HG02981 (cell line): ENCODE measurements at regions not wholly inside any gene's neighbourhood (a gene's known extent, or its start where the extent isn't known, plus 50 kb on each side); places are given as distances from the start of the nearest gene placed in this dataset.
"Not testable (repeated sequence)": the region's sequence is repeated elsewhere in the genome, so short reads cannot be mapped to it uniquely, and the experiment has no call there.

ENCODE experiments used
- ATAC-seq: cut with Tn5 transposase; IDR thresholded peaks from one replicate; pipeline ENCODE4 v1.9.1; 2021; ENCODE audit warnings: mild to moderate bottlenecking, moderate library complexity; ENCODE audit not compliant: unreplicated experiment

DNA sequence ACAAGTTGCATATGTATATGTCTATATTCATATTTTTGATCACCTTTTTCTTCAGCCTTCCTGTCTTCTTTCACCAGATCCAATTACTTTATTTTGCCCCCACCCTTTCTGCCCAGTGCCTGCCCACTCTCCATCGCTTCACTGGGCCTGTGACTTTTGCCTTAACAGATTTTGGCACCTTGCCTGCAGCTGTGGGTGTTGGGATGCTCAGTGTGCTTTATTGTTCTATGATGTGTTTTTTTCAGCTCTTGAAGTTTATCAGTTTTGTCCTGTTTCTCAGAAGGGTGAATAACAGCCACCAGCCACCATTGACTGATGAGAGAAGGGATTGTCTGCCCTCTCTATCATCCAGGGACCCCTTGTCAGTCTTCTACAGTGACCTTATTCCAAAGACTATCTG, 77.2 kb upstream of the GALNT7 start:
- no peak for ATAC-seq

GRCh38 chr4:173091958-173092357, 76.7 kb upstream of the GALNT7 start:
- no peak for ATAC-seq

DNA sequence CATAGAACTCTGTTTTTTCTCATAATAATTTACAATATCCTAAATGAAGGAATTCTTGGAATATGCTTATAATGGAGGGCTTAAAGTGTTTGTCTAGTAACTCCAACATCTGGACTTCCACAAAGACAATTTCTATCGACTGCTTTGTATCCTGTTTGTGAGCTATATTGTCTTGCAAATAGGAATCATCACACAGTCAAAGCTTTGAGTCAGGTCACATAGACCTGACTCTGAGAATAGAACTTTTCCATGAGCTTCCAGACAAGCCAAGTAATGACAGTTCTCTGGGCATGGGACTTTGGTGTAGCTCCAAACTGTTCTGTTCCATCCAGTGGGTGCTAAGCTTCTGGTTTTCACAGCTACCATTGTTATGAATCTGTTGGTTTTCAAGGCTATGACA, 75.2 kb upstream of the GALNT7 start:
- ATAC-seq: no peak

GRCh38 chr4:173094739-173095421, 73.7 kb upstream of the GALNT7 start:
- no peak for ATAC-seq

DNA sequence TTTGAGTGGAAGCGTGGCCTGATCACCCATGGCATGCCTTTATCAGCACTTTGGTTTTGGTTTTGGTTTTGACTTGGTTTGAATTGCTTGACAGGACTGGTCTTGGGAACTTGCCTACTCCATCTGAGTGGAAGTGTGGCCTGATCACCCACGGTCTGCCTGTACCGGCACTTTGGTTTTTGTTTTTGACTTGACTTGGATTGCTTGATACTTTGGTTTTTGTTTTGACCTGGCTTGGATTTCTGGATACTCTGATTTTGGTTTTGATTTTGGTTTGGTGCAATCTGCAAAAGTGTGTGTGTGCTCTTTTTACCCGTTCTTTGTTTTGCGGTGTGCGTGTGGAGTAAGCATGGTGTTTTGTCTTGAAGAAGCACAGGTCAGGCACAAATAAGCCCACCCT, 69.2 kb upstream of the GALNT7 start:
- ATAC-seq: not testable (repeated sequence)

DNA sequence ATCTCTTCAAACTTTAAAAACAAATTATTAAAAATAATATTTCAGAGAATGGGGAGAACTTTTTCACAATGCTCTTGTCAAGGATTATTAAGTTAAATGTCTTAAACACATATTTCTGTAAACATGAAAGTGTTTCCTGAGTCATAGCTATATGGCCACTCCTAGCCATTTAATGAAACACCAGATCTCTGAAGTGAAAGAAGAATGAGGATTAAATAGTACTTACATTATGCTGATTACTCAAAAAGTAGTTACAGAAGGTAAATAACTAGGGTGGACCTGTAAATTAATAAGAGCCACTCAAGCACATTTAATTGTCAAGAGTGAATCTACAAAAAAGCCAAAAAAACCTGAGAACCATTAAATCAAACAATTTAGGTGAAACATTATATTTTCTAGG, 57.6 kb upstream of the GALNT7 start:
- ATAC-seq: peak; percentile 51

GRCh38 chr4:173117430-173117829, 51.2 kb upstream of the GALNT7 start:
- ATAC-seq: not testable (repeated sequence)
